GM23338 (cell line): ENCODE measurements at regions not wholly inside any gene's neighbourhood (a gene's known extent, or its start where the extent isn't known, plus 50 kb on each side); places are given as distances from the start of the nearest gene placed in this dataset.

ENCODE experiments used
- ATAC-seq: fragments of 200-7000 bp; cut with Tn5 transposase; 3 replicates; pipeline ENCODE4 v1.9.1; 2020
- DNase-seq: peaks from one replicate; pipeline ENCODE4 v3.0.0-alpha.2; 2015; ENCODE audit warnings: low spot score
- H2AFZ ChIP-seq: fragments of 200-600 bp; sonication (generic); 2 replicates; pipeline ENCODE4 v1.8.0; 2016; ENCODE audit warnings: antibody characterized with exemption, mild to moderate bottlenecking, moderate library complexity
- H3F3A ChIP-seq: fragments of 200-600 bp; sonication (generic); replicated peaks from 2 replicates; pipeline ENCODE4 v1.8.0; 2017; ENCODE audit warnings: antibody characterized with exemption, mixed run types, low read depth
- H3K27ac ChIP-seq: fragments of 200-600 bp; sonication (generic); 2 replicates; pipeline ENCODE4 v1.6.1; 2016; ENCODE audit warnings: low read depth
- H3K27me3 ChIP-seq: fragments of 200-600 bp; sonication (generic); 2 replicates; pipeline ENCODE4 v1.8.0; 2016; ENCODE audit warnings: mild to moderate bottlenecking, mixed run types, moderate library complexity; ENCODE audit not compliant: insufficient read depth
- H3K36me3 ChIP-seq: fragments of 200-600 bp; sonication (generic); 2 replicates; pipeline ENCODE4 v1.8.0; 2016; ENCODE audit warnings: mild to moderate bottlenecking; ENCODE audit not compliant: insufficient read depth
- H3K4me1 ChIP-seq: fragments of 200-600 bp; sonication (generic); 2 replicates; pipeline ENCODE4 v1.8.0; 2016; ENCODE audit warnings: mild to moderate bottlenecking, moderate library complexity; ENCODE audit not compliant: insufficient read depth
- H3K4me2 ChIP-seq: fragments of 200-600 bp; sonication (generic); 2 replicates; pipeline ENCODE4 v1.7.1; 2017; ENCODE audit warnings: mixed run types
- H3K4me3 ChIP-seq: fragments of 200-600 bp; sonication (generic); 2 replicates; pipeline ENCODE4 v1.6.1; 2016; ENCODE audit warnings: mixed run types
- H3K79me2 ChIP-seq: fragments of 200-600 bp; sonication (generic); replicated peaks from 2 replicates; pipeline ENCODE4 v1.8.0; 2017; ENCODE audit warnings: mild to moderate bottlenecking; ENCODE audit not compliant: insufficient read depth
- H3K9me2 ChIP-seq: fragments of 200-600 bp; sonication (generic); 2 replicates; pipeline ENCODE4 v1.8.0; 2017; ENCODE audit not compliant: insufficient read depth
- H4K20me1 ChIP-seq: fragments of 200-600 bp; sonication (generic); replicated peaks from 2 replicates; pipeline ENCODE4 v1.8.0; 2017; ENCODE audit warnings: mild to moderate bottlenecking; ENCODE audit not compliant: insufficient read depth
- H3K27ac Mint-ChIP-seq: 2 replicates; pipeline ENCODE4 v1.8.0; 2020; ENCODE audit warnings: inconsistent platforms, mild to moderate bottlenecking, moderate library complexity, mixed read lengths
- H3K27me3 Mint-ChIP-seq: 3 replicates; pipeline ENCODE4 v1.8.0; 2022; ENCODE audit warnings: low read depth, mild to moderate bottlenecking, moderate library complexity, mixed read lengths, inconsistent platforms; ENCODE audit not compliant: insufficient read depth, poor library complexity
- H3K36me3 Mint-ChIP-seq: 3 replicates; pipeline ENCODE4 v1.8.0; 2021; ENCODE audit warnings: low read depth, mild to moderate bottlenecking, inconsistent platforms, moderate library complexity, mixed read lengths
- H3K4me1 Mint-ChIP-seq: 3 replicates; pipeline ENCODE4 v1.8.0; 2020; ENCODE audit warnings: mild to moderate bottlenecking, inconsistent platforms, mixed read lengths
- H3K4me3 Mint-ChIP-seq: 3 replicates; pipeline ENCODE4 v1.8.0; 2021; ENCODE audit warnings: moderate library complexity, mild to moderate bottlenecking, inconsistent platforms, mixed read lengths
- H3K9me3 Mint-ChIP-seq: 3 replicates; pipeline ENCODE4 v1.8.0; 2020; ENCODE audit warnings: moderate library complexity, mild to moderate bottlenecking, inconsistent platforms, mixed read lengths
- CREB1 ChIP-seq: fragments of 250-450 bp; sonication (Bioruptor Pico); IDR thresholded peaks from 2 replicates; pipeline ENCODE4 v1.5.0; 2020; ENCODE audit warnings: low read depth, mild to moderate bottlenecking, moderate library complexity
- CTCF ChIP-seq, 2 experiments: fragments of 200-600 bp in 1 of 2; sonication (generic) in 1 of 2; conservative IDR thresholded peaks; 2 replicates each; pipeline versions ENCODE4 v1.5.1 to v1.6.1; 2016 to 2017; ENCODE audit warnings: antibody characterized with exemption in 2 of 2, low read depth in 2 of 2, mild to moderate bottlenecking in 2 of 2, moderate library complexity in 1 of 2
- EZH2 ChIP-seq: fragments of 200-600 bp; sonication (generic); IDR thresholded peaks from one replicate; pipeline ENCODE4 v1.8.0; 2017; ENCODE audit warnings: antibody characterized with exemption, mild to moderate bottlenecking, low read depth; ENCODE audit not compliant: unreplicated experiment
- JUNB ChIP-seq: IDR thresholded peaks from one replicate; pipeline ENCODE4 v1.6.1; 2016; ENCODE audit warnings: antibody characterized with exemption; ENCODE audit not compliant: unreplicated experiment
- NANOG ChIP-seq: IDR thresholded peaks from 2 replicates; pipeline ENCODE4 v1.6.1; 2016; ENCODE audit warnings: antibody characterized with exemption, borderline replicate concordance
- POLR2AphosphoS5 ChIP-seq: IDR thresholded peaks from 2 replicates; pipeline ENCODE4 v1.6.1; 2016; ENCODE audit warnings: antibody characterized with exemption, low read depth
- REST ChIP-seq: IDR thresholded peaks from one replicate; pipeline ENCODE4 v1.6.1; 2018; ENCODE audit warnings: antibody characterized with exemption; ENCODE audit not compliant: unreplicated experiment
- STAT1 ChIP-seq: IDR thresholded peaks from one replicate; pipeline ENCODE4 v1.6.1; 2016; ENCODE audit warnings: antibody characterized with exemption; ENCODE audit not compliant: unreplicated experiment
- TF ChIP-seq, protein P1 (sequence below): IDR thresholded peaks from 2 replicates; pipeline ENCODE4 v1.6.1; 2016; ENCODE audit warnings: antibody characterized with exemption

- ATAC-seq, result no peak
- no peaks in the 10 kb centered on the region for H3K4me1 Mint-ChIP-seq
- H4K20me1 ChIP-seq, result no peaks in the 10 kb centered on the region
- H3K36me3 ChIP-seq, result no peaks in the 10 kb centered on the region
- no peaks in the 10 kb centered on the region for H3F3A ChIP-seq
- H2AFZ ChIP-seq, result no peak overlapping the region
- no peaks in the 10 kb centered on the region for H3K36me3 Mint-ChIP-seq
- H3K9me2 ChIP-seq, result no peaks in the 10 kb centered on the region
- no peak overlapping the region for H3K27ac ChIP-seq
- no peak overlapping the region for H3K4me3 ChIP-seq
- TF ChIP-seq NANOG (no peak), REST (no peak), EZH2 (no peak), POLR2AphosphoS5 (no peak)
- TF ChIP-seq, protein P1, sequence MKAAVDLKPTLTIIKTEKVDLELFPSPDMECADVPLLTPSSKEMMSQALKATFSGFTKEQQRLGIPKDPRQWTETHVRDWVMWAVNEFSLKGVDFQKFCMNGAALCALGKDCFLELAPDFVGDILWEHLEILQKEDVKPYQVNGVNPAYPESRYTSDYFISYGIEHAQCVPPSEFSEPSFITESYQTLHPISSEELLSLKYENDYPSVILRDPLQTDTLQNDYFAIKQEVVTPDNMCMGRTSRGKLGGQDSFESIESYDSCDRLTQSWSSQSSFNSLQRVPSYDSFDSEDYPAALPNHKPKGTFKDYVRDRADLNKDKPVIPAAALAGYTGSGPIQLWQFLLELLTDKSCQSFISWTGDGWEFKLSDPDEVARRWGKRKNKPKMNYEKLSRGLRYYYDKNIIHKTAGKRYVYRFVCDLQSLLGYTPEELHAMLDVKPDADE, result no peak
- no peaks in the 10 kb centered on the region for H3K27me3 ChIP-seq
- no peak for DNase-seq
- H3K27ac Mint-ChIP-seq, result no peak overlapping the region
- H3K27me3 Mint-ChIP-seq, result no peaks in the 10 kb centered on the region
- H3K4me3 Mint-ChIP-seq, result no peak overlapping the region
- no peak overlapping the region for H3K4me2 ChIP-seq
- H3K9me3 Mint-ChIP-seq, result no peaks in the 10 kb centered on the region
- H3K79me2 ChIP-seq, result no peaks in the 10 kb centered on the region
- H3K4me1 ChIP-seq, result no peaks in the 10 kb centered on the region
Observed at GRCh38 chr14:37859177-37859576, 263.7 kb downstream of the TTC6 start.

GRCh38 chr14:37862263-37862662, 266.8 kb downstream of the TTC6 start:
- no peaks in the 10 kb centered on the region for H3K27me3 Mint-ChIP-seq
- Histone ChIP-seq H3K79me2 (no peaks in the 10 kb centered on the region), H3K4me1 (no peaks in the 10 kb centered on the region), H3K27ac (no peak overlapping the region), H4K20me1 (no peaks in the 10 kb centered on the region), H3K4me2 (no peak overlapping the region), H3K27me3 (no peaks in the 10 kb centered on the region), H3K9me2 (no peaks in the 10 kb centered on the region; the same call in 1 of the 2 replicates), H2AFZ (no peak overlapping the region), H3K4me3 (no peak overlapping the region), H3K36me3 (no peaks in the 10 kb centered on the region), H3F3A (no peaks in the 10 kb centered on the region)
- no peak overlapping the region for H3K27ac Mint-ChIP-seq
- ATAC-seq (no peak), DNase-seq (no peak)
- H3K4me1 Mint-ChIP-seq, result no peaks in the 10 kb centered on the region
- no peak overlapping the region for H3K4me3 Mint-ChIP-seq
- H3K9me3 Mint-ChIP-seq, result no peaks in the 10 kb centered on the region
- H3K36me3 Mint-ChIP-seq, result no peaks in the 10 kb centered on the region
- TF ChIP-seq EZH2 (no peak), STAT1 (no peak), CTCF (conservative IDR thresholded peaks at IDR 0.05; ENCODE audit: low read depth in 2 of 2) (no peak), JUNB (no peak), CREB1 (CRISPR knock-in tag) (no peak), POLR2AphosphoS5 (no peak), NANOG (no peak)
- TF ChIP-seq, protein P1, result no peak
